ENCODE measurements at regions not wholly inside any gene's neighbourhood (a gene's known extent, or its start where the extent isn't known, plus 50 kb on each side); places are given as distances from the start of the nearest gene placed in this dataset.

GRCh38 chr13:82305588-82305987 is 1576.7 kb downstream of the SLITRK1 start:
- no peaks in the 10 kb centered on the region for H3K4me1 ChIP-seq (ENCODE audit: control insufficient read depth in 2 of 2, insufficient read depth in 2 of 2, low read length in 2 of 2)
- no peak overlapping the region for H3K4me3 Mint-ChIP-seq
- CTCF ChIA-PET = no interaction called here

DNA sequence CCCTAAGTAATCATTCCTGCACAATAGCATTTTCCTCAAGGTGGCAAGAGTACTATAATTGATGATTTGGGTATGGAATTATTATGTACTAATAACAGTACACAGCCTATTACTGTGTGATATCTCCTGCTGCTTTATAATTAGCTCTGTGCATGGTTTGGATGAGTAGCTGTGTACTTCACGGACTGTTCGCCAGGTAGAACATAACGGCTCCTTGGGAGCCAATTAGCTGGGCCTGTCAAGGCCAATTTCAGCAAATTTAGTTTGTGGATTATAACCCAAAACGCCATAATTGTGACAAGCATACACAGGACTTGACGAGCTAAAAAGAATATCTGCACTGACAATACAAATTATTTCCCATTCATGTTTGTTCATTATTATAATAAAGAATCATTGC is 1584.2 kb downstream of the SLITRK1 start:
- CTCF ChIA-PET = no interaction called here
- Histone ChIP-seq H3K27ac (ENCODE audit: low read length in 2 of 2) (no peak overlapping the region), H3K9ac (ENCODE audit: low read length) (no peak overlapping the region), H3K4me3 (ENCODE audit: control extremely low read depth in 1 of 5, extremely low read depth in 1 of 5, insufficient read depth in 1 of 5, low read depth in 2 of 5, low read length in 4 of 5) (no peak overlapping the region), H2AFZ (ENCODE audit: insufficient read depth, low read depth, low read length, poor library complexity, severe bottlenecking) (no peak overlapping the region), H3K27me3 (replicated peaks in 1 of 4; ENCODE audit: control extremely low read depth in 1 of 4, control insufficient read depth in 3 of 4, insufficient read depth in 4 of 4, low read length in 3 of 4) (no peaks in the 10 kb centered on the region), H4K20me1 (ENCODE audit: control insufficient read depth, insufficient read depth, low read length, poor library complexity, severe bottlenecking) (no peaks in the 10 kb centered on the region), H3K9me3 (ENCODE audit: control extremely low read depth in 1 of 3, control insufficient read depth in 2 of 3, insufficient read depth in 1 of 3, low read length in 2 of 3) (peaks cover 0 to 9% (median 0%) of the 10 kb centered on the region in 3 donors), H3K4me1 (ENCODE audit: control insufficient read depth in 2 of 2, insufficient read depth in 2 of 2, low read length in 2 of 2) (no peaks in the 10 kb centered on the region), H3K4me2 (replicated peaks; ENCODE audit: low read depth, low read length, poor library complexity, severe bottlenecking) (no peak overlapping the region), H3K36me3 (replicated peaks in 1 of 2; ENCODE audit: control extremely low read depth in 1 of 2, control insufficient read depth in 1 of 2, extremely low read depth in 1 of 2, insufficient read depth in 2 of 2, low read length in 1 of 2) (no peaks in the 10 kb centered on the region), H3K79me2 (ENCODE audit: control insufficient read depth, insufficient read depth, low read length) (no peaks in the 10 kb centered on the region)
- Mint-ChIP-seq H3K4me1 (no peaks in the 10 kb centered on the region), H3K9me3 (ENCODE audit: insufficient read depth) (peaks cover 7% of the 10 kb centered on the region), H3K27me3 (no peaks in the 10 kb centered on the region), H3K27ac (no peak overlapping the region), H3K4me3 (no peak overlapping the region)
- intact Hi-C loops (cut with micrococcal nuclease) = no loop called here
- ATAC-seq (ENCODE audit: low read depth) = no peak
- no peak for DNase-seq
- TF ChIP-seq CTCF (IDR thresholded peaks at IDR 0.05) (no peak), EZH2 (IDR thresholded peaks at IDR 0.05; ENCODE audit: borderline replicate concordance, insufficient read depth, low read depth, low read length, poor library complexity, severe bottlenecking) (no peak)
- WGBS (ENCODE audit: insufficient coverage) = no CpG with 5 or more reads among the region's 5 CpGs
- POLR2A ChIA-PET = no interaction called here

More at GRCh38 chr13:82305588-82305987, 1576.7 kb downstream of the SLITRK1 start:
- H3K27ac ChIP-seq (ENCODE audit: low read length in 2 of 2) = no peak overlapping the region
- no peak overlapping the region for H3K27ac Mint-ChIP-seq
- H3K4me1 Mint-ChIP-seq = no peaks in the 10 kb centered on the region
- ATAC-seq (ENCODE audit: low read depth) (no peak), DNase-seq (no peak)
- no peak for TF ChIP-seq EZH2 (IDR thresholded peaks at IDR 0.05; ENCODE audit: borderline replicate concordance, insufficient read depth, low read depth, low read length, poor library complexity, severe bottlenecking)
- TF ChIP-seq CTCF (IDR thresholded peaks at IDR 0.05) = no peak
- no peaks in the 10 kb centered on the region for H3K79me2 ChIP-seq (ENCODE audit: control insufficient read depth, insufficient read depth, low read length)
- no peaks in the 10 kb centered on the region for H3K27me3 Mint-ChIP-seq
- no peak overlapping the region for H2AFZ ChIP-seq (ENCODE audit: insufficient read depth, low read depth, low read length, poor library complexity, severe bottlenecking)
- H3K27me3 ChIP-seq (replicated peaks in 1 of 4; ENCODE audit: control extremely low read depth in 1 of 4, control insufficient read depth in 3 of 4, insufficient read depth in 4 of 4, low read length in 3 of 4) = no peaks in the 10 kb centered on the region
- no peak overlapping the region for H3K4me3 ChIP-seq (ENCODE audit: control extremely low read depth in 1 of 5, extremely low read depth in 1 of 5, insufficient read depth in 1 of 5, low read depth in 2 of 5, low read length in 4 of 5)
- no CpG with 5 or more reads among the region's 1 CpG for WGBS (ENCODE audit: insufficient coverage)
- intact Hi-C loops (cut with micrococcal nuclease) = no loop called here
- peaks cover 6% of the 10 kb centered on the region for H3K9me3 Mint-ChIP-seq (ENCODE audit: insufficient read depth)
- peaks cover 0 to 4% (median 2%) of the 10 kb centered on the region in 3 donors for H3K9me3 ChIP-seq (ENCODE audit: control extremely low read depth in 1 of 3, control insufficient read depth in 2 of 3, insufficient read depth in 1 of 3, low read length in 2 of 3)
- H3K9ac ChIP-seq (ENCODE audit: low read length) = no peak overlapping the region
- POLR2A ChIA-PET = no interaction called here
- H4K20me1 ChIP-seq (ENCODE audit: control insufficient read depth, insufficient read depth, low read length, poor library complexity, severe bottlenecking) = no peaks in the 10 kb centered on the region
- no peak overlapping the region for H3K4me2 ChIP-seq (replicated peaks; ENCODE audit: low read depth, low read length, poor library complexity, severe bottlenecking)
- H3K36me3 ChIP-seq (replicated peaks in 1 of 2; ENCODE audit: control extremely low read depth in 1 of 2, control insufficient read depth in 1 of 2, extremely low read depth in 1 of 2, insufficient read depth in 2 of 2, low read length in 1 of 2) = no peaks in the 10 kb centered on the region
